IPS-NIHi11 (cell line): ENCODE measurements at regions not wholly inside any gene's neighbourhood (a gene's known extent, or its start where the extent isn't known, plus 50 kb on each side); places are given as distances from the start of the nearest gene placed in this dataset.

Source experiments
- DNase-seq: peaks from one replicate; pipeline ENCODE4 v3.0.0; 2012; ENCODE audit warnings: mixed read lengths, low spot score

DNA sequence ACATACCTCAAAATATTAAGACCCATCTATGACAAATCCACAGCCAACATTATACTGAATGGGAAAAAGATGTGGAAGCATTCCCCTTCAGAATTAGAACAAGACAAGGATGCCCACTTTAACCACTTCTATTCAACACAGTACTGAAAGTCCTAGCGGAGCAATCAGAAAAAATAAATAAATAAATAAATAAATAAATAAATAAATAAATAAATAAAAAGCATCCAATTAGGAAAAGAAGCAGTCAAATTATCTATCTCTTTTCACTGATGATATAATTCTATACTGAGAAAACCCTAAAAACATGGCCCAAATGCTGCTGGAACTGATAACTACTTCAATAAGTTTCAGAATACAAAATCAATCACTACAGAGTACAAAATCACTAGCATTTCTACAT, 67.5 kb downstream of the PRR32 start:
- no peak for DNase-seq

DNA sequence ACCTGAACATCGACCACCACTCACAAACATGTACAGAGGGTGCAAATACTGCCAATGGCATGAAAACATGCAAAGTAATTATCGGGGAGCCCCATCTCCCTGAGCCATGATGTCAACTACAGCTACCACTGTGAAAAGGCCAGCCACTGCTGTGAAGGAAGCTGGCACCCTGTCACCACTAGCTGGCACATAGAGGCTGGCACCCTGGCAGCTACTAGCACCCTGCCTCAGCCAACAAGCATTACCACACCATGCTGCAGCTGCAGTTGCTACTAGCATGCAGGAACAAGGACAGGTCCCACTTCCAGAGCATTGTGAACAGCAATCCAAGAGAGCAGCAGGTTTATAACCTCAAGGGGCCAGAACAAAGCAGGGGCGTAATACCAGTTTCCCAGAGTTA, 81.4 kb downstream of the PRR32 start:
- DNase-seq, result no peak

DNA sequence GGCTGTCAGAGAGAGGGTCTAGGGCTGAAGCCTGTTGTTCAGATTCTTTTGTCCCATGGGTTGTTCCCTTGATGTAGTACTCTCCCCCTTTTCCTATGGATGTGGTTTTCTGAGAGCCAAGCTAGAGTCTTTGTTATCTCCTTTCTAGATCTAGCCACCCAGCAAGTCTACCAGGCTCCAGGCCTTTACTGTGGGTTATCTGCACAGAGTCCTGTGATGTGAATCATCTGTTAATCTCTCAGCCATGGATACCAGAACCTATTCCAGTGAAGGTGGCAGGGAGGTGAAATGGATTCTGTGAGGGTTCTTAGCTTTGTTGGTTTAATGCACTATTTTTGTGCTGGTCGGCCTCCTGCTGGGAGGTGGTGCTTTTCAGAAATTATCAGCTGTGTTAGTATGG, 109.5 kb downstream of the PRR32 start:
- no peak for DNase-seq

- no peak for DNase-seq
Observed at GRCh38 chrX:126967225-126967624, 147.7 kb downstream of the PRR32 start.

DNA sequence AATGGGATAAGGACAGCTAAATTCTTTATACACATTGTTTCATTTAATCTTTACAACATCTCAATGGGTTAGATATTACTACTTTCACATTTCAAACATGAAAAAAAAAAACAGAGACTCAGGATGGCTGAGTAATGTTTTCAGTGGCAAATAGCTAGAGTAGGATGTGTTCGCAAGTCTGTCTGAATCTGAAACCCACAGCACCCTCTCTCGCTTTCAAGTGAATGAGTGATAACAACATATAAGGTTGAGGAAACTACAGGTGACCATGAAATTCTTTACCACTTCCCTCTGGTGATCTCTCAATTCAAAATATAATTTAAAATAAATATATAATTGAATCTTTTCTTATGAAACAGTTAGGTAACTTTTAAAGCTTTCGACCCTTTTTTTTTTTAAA, 162.6 kb downstream of the PRR32 start:
- DNase-seq, result no peak

DNA sequence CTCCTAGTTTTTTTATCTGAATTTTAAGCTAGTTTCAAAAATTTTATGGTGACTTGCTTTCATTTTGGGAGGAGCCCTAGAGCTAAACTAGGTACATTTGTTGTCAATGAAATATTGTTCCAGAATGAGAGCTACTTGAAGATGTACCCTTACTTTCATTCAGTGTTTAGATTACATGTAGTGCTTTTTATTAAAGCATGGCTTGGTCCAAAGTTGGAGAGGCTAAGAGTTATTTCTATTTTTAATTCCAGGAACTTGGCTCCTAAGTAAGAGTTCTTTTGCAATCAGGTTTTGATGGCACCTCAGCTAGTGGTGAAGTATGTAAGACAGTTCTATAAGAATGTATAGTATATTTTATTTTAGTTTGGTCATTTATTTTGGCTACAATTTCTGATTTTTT, 165.5 kb downstream of the PRR32 start:
- no peak for DNase-seq

GRCh38 chrX:126985981-126986380, 166.5 kb downstream of the PRR32 start:
- DNase-seq, result no peak

DNA sequence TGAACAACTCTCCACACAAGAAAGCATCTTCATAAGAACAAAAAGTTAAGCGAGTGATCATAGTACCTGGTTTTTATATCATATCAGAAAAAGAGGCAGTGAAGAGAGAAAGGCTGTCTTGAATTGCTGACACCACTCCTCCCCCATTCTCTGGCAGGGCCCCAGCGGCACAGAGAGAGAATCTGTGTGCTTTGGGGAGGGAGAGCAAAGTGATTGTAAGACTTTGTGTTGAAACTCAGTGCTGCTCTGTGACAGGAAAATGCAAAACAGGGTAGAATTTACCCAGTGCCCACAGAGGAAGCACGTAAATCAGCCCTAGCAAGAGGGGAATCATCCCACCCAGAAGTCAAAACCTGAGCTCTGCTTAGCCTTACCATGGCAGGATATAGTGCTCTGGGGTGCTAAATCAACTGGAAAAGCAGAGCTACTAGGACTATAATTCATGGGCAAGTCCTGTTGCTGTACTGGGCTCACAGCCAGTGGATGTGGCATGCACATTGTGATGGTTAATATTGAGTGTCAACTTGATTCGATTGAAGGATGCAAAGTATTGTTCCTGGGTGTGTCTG, 174.6 kb downstream of the PRR32 start:
- no peak for DNase-seq

DNA sequence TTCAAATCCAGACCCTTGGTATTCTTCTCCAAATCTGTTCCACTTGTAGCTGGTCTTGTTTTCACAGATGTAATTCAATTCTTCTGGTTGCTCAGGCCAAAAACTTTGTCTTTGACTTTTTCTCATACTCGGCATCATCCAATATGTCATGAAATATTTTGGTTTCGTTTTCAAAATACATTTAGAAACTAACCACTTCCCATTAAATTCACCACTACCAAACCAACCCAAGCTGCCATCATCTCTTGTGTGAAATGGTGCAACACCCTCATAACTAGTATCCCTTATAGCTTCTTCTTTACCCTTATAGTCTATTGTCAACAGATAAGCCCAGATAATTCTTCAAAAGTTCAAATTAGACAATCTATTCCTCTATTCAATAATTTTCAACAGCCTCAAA, 192.1 kb downstream of the PRR32 start:
- DNase-seq, result no peak

DNA sequence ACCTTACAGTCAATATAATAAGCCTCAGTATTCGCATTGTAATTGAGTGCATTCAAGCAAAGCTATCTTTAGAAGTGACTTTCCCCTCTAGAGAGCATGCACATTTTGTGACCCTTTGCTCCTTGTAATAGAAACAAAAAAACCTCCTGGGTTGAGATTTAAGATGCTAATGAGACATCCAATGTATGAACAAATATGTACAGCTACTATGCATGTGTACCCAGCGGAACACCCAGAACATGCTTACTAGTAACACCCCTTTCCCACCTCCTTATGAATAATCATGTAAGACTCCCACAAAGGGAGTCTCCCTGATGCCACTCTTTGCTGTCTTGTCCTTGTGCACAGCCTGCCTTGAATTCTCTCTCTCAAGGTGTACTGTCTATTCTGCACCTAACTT, 205.5 kb downstream of the PRR32 start:
- no peak for DNase-seq

DNA sequence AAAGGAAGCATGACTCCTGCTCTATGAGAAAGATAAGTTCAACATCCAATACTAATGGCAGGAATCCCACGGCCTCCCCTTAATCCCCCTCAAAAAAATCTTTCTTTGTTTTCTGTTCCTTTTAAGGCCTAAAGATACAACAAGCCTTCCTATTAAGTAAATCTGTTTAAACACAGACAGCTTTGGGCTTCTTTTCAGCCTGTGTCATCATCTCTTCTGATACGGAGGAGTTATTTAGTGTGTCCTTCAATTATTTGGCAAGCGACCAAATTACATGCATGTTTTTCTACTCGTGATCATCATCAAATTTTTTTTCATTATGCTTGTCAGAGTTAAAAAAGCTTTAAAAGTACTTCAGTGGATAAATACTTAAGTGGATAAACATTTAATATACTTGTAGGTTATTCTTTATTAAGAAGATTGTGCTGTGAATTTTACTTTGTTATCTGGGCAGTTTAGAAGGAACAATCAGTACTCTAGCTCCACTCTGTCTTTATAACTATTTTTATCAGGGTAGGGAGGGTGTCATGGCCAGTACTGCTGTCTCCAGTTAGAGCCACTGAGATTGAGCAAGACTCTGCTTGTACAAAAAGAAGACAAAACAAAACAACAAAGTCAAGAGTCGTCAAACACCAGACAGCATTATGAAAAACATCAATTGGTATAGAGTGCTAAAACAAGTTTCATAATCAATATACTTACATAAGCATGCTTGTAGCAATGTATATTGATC, 210.7 kb downstream of the PRR32 start:
- no peak for DNase-seq

DNA sequence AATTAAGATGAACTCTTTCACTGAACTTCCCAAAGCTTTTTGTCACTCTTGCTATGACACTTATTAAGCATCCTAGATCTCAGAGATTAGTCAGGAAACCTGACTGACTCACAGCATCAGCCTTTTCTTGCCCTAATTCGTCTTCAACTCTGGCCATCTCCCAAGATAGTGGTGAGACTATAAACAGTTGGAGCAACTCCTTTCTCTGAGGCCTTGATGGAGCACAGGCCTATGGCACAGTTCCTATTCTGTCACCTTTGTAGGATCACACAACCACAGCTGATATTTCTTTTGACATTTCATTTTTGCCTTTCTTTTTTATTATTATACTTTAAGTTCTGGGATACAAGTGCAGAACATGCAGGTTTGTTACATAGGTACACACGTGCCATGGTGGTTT, 217.6 kb downstream of the PRR32 start:
- DNase-seq, result no peak

GRCh38 chrX:127038065-127038464, 218.5 kb downstream of the PRR32 start:
- peak; percentile 2 for DNase-seq

GRCh38 chrX:127057891-127058619, 238.5 kb downstream of the PRR32 start:
- DNase-seq, result no peak

DNA sequence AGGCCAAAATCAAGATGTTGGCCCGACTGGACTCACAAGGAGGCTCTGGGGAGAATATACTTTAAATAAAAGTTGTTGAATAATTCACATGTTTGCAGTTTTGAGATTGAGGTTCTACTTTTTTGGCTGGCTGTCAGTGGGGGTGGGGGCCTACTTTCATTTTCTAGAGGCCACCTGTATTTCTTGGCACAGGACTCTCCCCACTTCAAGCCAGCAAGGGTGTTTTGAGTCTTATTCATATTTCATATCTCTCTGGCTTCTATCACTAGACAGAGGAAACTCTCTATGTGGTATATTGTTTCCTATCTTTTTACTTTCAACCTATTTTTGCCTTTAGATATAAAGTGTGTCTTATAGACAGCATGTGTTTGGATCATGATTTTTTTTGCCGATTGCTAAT, 266.4 kb downstream of the PRR32 start:
- DNase-seq, result no peak

DNA sequence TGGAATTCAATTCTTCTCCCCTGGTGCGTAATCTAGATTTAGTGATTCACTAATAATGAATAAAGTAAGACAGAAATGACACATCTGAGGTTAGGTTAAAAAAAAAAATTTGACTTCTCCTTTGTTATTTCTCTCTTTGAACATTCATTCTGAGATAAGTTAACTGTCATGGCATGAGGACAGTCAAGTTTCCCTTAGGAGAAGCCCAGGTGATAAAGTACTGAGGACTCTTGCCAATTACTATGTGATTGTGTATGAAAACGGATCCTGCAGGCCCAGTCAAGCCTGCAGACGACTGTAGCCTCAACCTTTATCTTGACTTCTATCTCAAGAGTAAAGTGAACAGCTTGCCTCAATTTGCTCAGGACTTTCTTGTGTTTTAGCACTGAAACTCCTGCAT, 293.2 kb downstream of the PRR32 start:
- DNase-seq, result no peak

DNA sequence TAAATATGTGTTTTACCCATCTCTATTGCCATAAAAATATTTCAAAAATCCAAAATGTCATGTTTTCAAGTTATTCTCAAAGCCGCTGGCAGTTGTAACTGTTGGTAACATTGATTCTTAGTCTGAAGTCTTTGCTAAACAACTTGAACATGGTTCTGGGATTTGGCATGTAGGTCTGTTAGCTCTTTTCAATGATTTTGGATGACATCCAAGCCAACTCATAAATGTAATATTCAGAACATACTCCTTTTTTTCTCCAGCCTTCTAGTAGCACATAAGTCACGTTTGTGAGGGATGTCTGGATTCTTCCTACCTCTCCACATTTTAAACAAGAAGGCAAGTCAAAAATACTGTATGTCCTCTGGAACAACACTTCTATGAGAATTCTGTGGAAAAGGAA, 305.3 kb downstream of the PRR32 start:
- no peak for DNase-seq

DNA sequence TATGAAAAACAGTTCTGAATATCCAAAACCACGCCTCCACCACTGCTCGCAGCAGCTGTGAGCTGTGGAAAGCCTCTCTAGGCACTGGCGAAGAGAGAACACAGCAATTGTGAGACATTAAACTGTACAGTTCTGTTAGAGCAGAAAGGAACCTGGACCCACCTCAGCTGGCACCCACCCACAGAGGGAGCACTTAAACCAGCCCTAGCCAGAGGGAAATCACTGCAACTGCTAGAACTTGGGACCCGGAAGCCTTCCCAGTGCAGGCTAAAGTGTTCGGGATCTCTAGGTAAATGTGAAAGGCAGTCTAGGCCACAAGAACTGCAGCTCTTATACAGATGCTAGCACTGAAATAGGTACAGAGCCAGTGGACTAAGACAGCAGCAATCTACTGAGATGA, 308.8 kb downstream of the PRR32 start:
- no peak for DNase-seq

DNA sequence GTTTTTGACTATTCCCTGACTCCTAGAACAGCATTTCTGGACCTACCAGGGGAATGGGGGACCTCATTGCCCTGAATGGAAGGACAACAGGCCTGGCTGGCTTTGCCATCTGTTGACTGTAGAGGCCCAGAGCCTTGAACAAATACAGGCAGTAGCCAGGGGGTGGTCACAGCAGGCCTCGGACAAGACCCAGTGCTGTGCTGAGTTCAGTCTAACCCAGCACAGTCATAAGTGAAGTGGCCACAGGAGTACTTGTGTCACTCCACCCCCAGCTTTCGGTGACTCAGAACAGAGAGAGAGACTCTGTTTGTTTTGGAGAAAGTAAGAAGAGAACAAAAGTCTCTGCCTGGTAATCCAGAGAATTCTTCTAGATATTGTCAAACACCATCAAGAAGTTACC, 310.0 kb downstream of the PRR32 start:
- DNase-seq, result no peak

DNA sequence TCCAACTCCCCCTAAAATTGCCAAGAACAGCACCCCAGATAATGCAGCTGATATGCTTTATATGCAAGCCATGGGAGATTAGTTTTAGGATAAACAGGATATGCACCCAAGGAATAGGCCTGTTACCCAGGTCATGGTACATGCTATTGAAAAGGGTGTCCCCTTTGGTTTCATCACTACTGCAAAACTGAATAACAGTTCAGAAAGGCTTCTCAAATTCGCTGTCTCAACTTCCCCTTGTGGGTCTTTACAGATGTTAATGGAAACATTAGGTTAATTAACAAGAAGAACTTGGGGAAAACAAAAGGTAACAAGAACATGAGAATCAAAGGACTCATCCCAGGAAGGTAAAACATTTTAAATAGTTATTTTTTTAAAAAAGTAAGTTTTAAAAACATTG, 318.7 kb downstream of the PRR32 start:
- DNase-seq, result peak; percentile 4

GRCh38 chrX:127177966-127178365, 358.4 kb downstream of the PRR32 start:
- no peak for DNase-seq

GRCh38 chrX:127187095-127187494, 367.6 kb downstream of the PRR32 start:
- no peak for DNase-seq

- no peak for DNase-seq
Observed at GRCh38 chrX:127190381-127190780, 370.9 kb downstream of the PRR32 start.

GRCh38 chrX:127207326-127207725, 387.8 kb downstream of the PRR32 start:
- DNase-seq, result peak; percentile 3
